HepG2 (cell line): ENCODE measurements at regions not wholly inside any gene's neighbourhood (a gene's known extent, or its start where the extent isn't known, plus 50 kb on each side); places are given as distances from the start of the nearest gene placed in this dataset.

ENCODE experiments used
- ATAC-seq: fragments of 200-7000 bp; cut with Tn5 transposase; 3 replicates; pipeline ENCODE4 v1.9.1; 2020; ENCODE audit warnings: mild to moderate bottlenecking, moderate library complexity
- BruUV-seq: library from RNA; stranded (reverse); fragments of 400-500 nt; replicated peaks from 2 replicates; lab custom pipeline; 2021; lab: Mats Ljungman, UMichigan
- CTCF ChIA-PET: fragments of 300-600 bp; formaldehyde crosslinking; extraction: SDS; loops from one replicate; lab custom pipeline; 2021; ENCODE audit warnings: low total read pairs, inconsistent platforms, low intra/inter-chr PET ratio; lab: Yijun Ruan, JAX
- POLR2A ChIA-PET: fragments of 350-600 bp; sonication (Branson Sonifier 250); formaldehyde crosslinking; loops from one replicate; lab custom pipeline; 2020; ENCODE audit warnings: antibody characterized with exemption, inconsistent platforms; lab: Yijun Ruan, JAX
- DNase-seq: peaks from one replicate; pipeline ENCODE4 v3.0.0-alpha.2; 2015; ENCODE audit warnings: low spot score
- FAIRE-seq: peaks from 3 replicates; lab custom pipeline; 2011; peaks lifted over from hg19 to GRCh38; lab: Jason Lieb, UNC
- H2AFZ ChIP-seq: one replicate; pipeline ENCODE4 v1.6.1; 2011; ENCODE audit warnings: low read length, inconsistent platforms
- H3K27ac ChIP-seq: fragments of 300-600 bp; 3 replicates; pipeline ENCODE4 v1.8.0; 2011; ENCODE audit warnings: mixed run types, mild to moderate bottlenecking, mixed read lengths, low read length, inconsistent platforms; ENCODE audit not compliant: insufficient read depth; ENCODE audit errors: extremely low read length
- H3K27me3 ChIP-seq, 2 experiments: fragments of 200-600 bp in 1 of 2; 2 replicates in 1 of 2; 3 replicates in 1 of 2; pipeline versions ENCODE4 v1.6.0 to v1.8.0; 2011; ENCODE audit warnings: low read length in 2 of 2, mild to moderate bottlenecking in 2 of 2, moderate library complexity in 2 of 2, inconsistent platforms in 1 of 2; ENCODE audit not compliant: insufficient read depth in 2 of 2, control insufficient read depth in 1 of 2
- H3K36me3 ChIP-seq, 2 experiments: fragments of 200-600 bp in 1 of 2; replicated peaks in 1 of 2; 2 replicates in 1 of 2; 3 replicates in 1 of 2; pipeline versions ENCODE4 v1.5.1 to v1.8.0; 2011; ENCODE audit warnings: low read length in 2 of 2, inconsistent platforms in 1 of 2; ENCODE audit not compliant: insufficient read depth in 2 of 2, control insufficient read depth in 1 of 2
- H3K4me1 ChIP-seq: 2 replicates; pipeline ENCODE4 v1.5.1; 2012; ENCODE audit warnings: low read length, inconsistent platforms; ENCODE audit not compliant: insufficient read depth
- H3K4me2 ChIP-seq: 2 replicates; pipeline ENCODE4 v1.6.0; 2011; ENCODE audit warnings: low read depth, low read length, inconsistent platforms
- H3K4me3 ChIP-seq, 3 experiments: fragments of 200-600 bp in 1 of 3; sonication (generic), shearing (Covaris generic) in 1 of 3; replicated peaks in 1 of 3; 2 replicates each; pipeline ENCODE4 v1.5.1; 2011 to 2016; ENCODE audit warnings: low read length in 3 of 3, inconsistent platforms in 2 of 3, low read depth in 2 of 3, mild to moderate bottlenecking in 2 of 3, control low read depth in 1 of 3, mixed read lengths in 1 of 3; ENCODE audit not compliant: insufficient read depth in 1 of 3
- H3K79me2 ChIP-seq: one replicate; pipeline ENCODE4 v1.6.1; 2011; ENCODE audit warnings: low read length, inconsistent platforms; ENCODE audit not compliant: insufficient read depth
- H3K9ac ChIP-seq: 2 replicates; pipeline ENCODE4 v1.6.0; 2011; ENCODE audit warnings: mild to moderate bottlenecking, low read depth, low read length, inconsistent platforms; ENCODE audit not compliant: insufficient read depth
- H3K9me3 ChIP-seq: 2 replicates; pipeline ENCODE4 v1.5.1; 2012; ENCODE audit warnings: mild to moderate bottlenecking, low read length
- H4K20me1 ChIP-seq: 2 replicates; pipeline ENCODE4 v1.6.0; 2011; ENCODE audit warnings: inconsistent platforms, mild to moderate bottlenecking, low read length, moderate library complexity; ENCODE audit not compliant: insufficient read depth
- MTA1 ChIP-seq: sonication (generic); formaldehyde crosslinking; IDR thresholded peaks from 2 replicates; pipeline ENCODE4 v1.4.0; 2020; ENCODE audit warnings: missing genetic modification reagents, mild to moderate bottlenecking, borderline replicate concordance
- NR3C1 ChIP-seq: sonication (generic); formaldehyde crosslinking; IDR thresholded peaks from 2 replicates; pipeline ENCODE4 v1.4.0; 2020; ENCODE audit warnings: missing genetic modification reagents
- RNF2 ChIP-seq: fragments of 450-650 bp; conservative IDR thresholded peaks from 2 replicates; pipeline ENCODE4 v1.6.1; 2016; ENCODE audit warnings: low read depth
- SATB2 ChIP-seq: sonication (generic); formaldehyde crosslinking; IDR thresholded peaks from 2 replicates; pipeline ENCODE4 v1.5.0; 2020; ENCODE audit warnings: missing genetic modification reagents
- SNAI1 ChIP-seq: sonication (generic); formaldehyde crosslinking; IDR thresholded peaks from 2 replicates; pipeline ENCODE4 v1.5.0; 2020; ENCODE audit warnings: mild to moderate bottlenecking, missing genetic modification reagents, borderline replicate concordance
- SNAPC2 ChIP-seq: sonication (generic); formaldehyde crosslinking; IDR thresholded peaks from 2 replicates; pipeline ENCODE4 v1.8.1; 2022; ENCODE audit warnings: mild to moderate bottlenecking, missing genetic modification reagents
- TCF7 ChIP-seq: sonication (generic); IDR thresholded peaks from 2 replicates; pipeline ENCODE4 v1.6.1; 2016; ENCODE audit warnings: antibody characterized with exemption, low read depth
- YEATS2 ChIP-seq: sonication (generic); formaldehyde crosslinking; IDR thresholded peaks from 2 replicates; pipeline ENCODE4 v1.4.0; 2020; ENCODE audit warnings: missing genetic modification reagents, borderline replicate concordance
- ZFAT ChIP-seq: sonication (generic); formaldehyde crosslinking; conservative IDR thresholded peaks from 2 replicates; pipeline ENCODE4 v1.8.1; 2023; ENCODE audit warnings: missing genetic modification reagents, inconsistent platforms
- ZNF367 ChIP-seq: sonication (generic); formaldehyde crosslinking; IDR thresholded peaks from 2 replicates; pipeline ENCODE4 v1.4.0; 2020; ENCODE audit warnings: missing genetic modification reagents, borderline replicate concordance
- ZNF383 ChIP-seq: sonication (generic); formaldehyde crosslinking; IDR thresholded peaks from 2 replicates; pipeline ENCODE4 v1.4.0; 2020; ENCODE audit warnings: missing genetic modification reagents, mild to moderate bottlenecking, borderline replicate concordance
- ZNF614 ChIP-seq: IDR thresholded peaks from 2 replicates; pipeline ENCODE4 v1.6.1; 2018; ENCODE audit warnings: missing biosample characterization, missing genetic modification reagents, inconsistent platforms, borderline replicate concordance
- ZNF629 ChIP-seq: sonication (generic); formaldehyde crosslinking; conservative IDR thresholded peaks from 2 replicates; pipeline ENCODE4 v1.5.0; 2020; ENCODE audit warnings: missing genetic modification reagents
- ZNF746 ChIP-seq: sonication (generic); formaldehyde crosslinking; IDR thresholded peaks from 2 replicates; pipeline ENCODE4 v1.8.0; 2022; ENCODE audit warnings: mild to moderate bottlenecking, missing genetic modification reagents
- ZNF761 ChIP-seq: sonication (generic); formaldehyde crosslinking; conservative IDR thresholded peaks from 2 replicates; pipeline ENCODE4 v1.4.0; 2020; ENCODE audit warnings: mild to moderate bottlenecking, missing genetic modification reagents
- WGBS: methylation state at CpG from one replicate; pipeline ENCODE4 v1.1.6; 2017; ENCODE audit warnings: low lambda C conversion rate; 5-methylcytosine and 5-hydroxymethylcytosine counted together
- in situ Hi-C: cut with HindIII; loops from 2 replicates; pipeline ENCODE4 v1.10.0; 2017; ENCODE audit warnings: low pct_unique_long_range_greater_than_20kb; ENCODE audit not compliant: extremely low pct_ligation_motif_present
- intact Hi-C: fragments of 100-400 bp; cut with micrococcal nuclease; formaldehyde crosslinking; loops from one replicate; pipeline ENCODE4 v1.10.0; 2022; ENCODE audit not compliant: unreplicated experiment
- TF ChIP-seq, protein P1 (sequence below): sonication (generic); formaldehyde crosslinking; IDR thresholded peaks from 2 replicates; pipeline ENCODE4 v1.4.0; 2020; ENCODE audit warnings: missing genetic modification reagents
- TF ChIP-seq, protein P2 (sequence below): IDR thresholded peaks from 2 replicates; pipeline ENCODE4 v1.6.1; 2016; ENCODE audit warnings: missing biosample characterization, missing genetic modification reagents, low read depth
- TF ChIP-seq, protein P3 (sequence below): sonication (generic); formaldehyde crosslinking; IDR thresholded peaks from 2 replicates; pipeline ENCODE4 v1.9.0; 2022; ENCODE audit warnings: low read depth, missing genetic modification reagents

DNA sequence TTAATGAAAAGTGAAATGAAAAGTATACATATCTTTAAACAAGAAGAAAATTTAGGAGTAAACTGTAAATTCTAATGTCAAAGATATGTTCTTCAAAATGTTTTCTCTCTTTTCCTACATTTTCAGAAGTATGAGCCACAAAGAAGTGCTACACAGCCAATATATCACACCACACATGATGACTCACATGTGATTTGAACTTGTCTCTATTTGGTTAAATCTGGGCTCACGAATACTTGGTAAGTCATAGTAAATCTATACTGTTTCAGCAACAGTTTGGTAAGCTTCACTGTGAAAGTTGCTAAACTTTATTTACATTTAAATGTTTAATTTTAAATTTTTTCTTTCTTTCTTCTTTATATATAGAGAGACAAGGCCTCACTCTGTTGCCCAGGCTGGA is 380.6 kb upstream of the IGFBP3 start:
- no peak overlapping the region for H3K27ac ChIP-seq

DNA sequence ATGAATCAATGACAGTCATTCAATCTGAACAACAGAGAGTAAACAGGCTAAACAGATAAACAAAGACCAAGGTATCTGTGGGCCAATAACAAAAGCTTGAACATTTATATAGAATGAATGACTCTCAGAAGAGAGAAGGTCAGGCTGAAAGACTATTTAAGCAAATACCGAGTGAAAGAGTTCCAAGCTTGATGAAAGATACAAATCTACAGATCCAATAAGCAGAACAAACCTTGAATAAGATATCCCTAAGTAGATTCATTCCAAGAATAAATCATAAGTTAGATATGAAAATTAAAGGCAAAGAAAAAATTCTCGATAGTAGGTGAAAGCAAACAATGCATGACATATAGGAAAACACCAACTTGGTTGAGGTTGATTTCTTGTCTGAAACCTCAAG is 376.4 kb upstream of the IGFBP3 start:
- no peak for DNase-seq
- no TSS peak for BruUV-seq
- Histone ChIP-seq H3K27me3 (no peaks in the 10 kb centered on the region), H3K9ac (no peak overlapping the region), H3K9me3 (no peaks in the 10 kb centered on the region), H3K27ac (no peak overlapping the region), H2AFZ (no peak overlapping the region), H3K4me2 (no peak overlapping the region), H3K36me3 (no peaks in the 10 kb centered on the region), H3K4me1 (no peaks in the 10 kb centered on the region), H3K79me2 (no peaks in the 10 kb centered on the region), H3K4me3 (no peak overlapping the region), H4K20me1 (no peaks in the 10 kb centered on the region)
- ATAC-seq: no peak
- ChIA-PET CTCF (no interaction called here), POLR2A (no interaction called here)
- 6% methylated on average over 2 of the region's 2 CpGs for WGBS
- no peak for FAIRE-seq
- intact Hi-C loops: no loop called here
- in situ Hi-C loops: no loop called here
- TF ChIP-seq, protein P1, sequence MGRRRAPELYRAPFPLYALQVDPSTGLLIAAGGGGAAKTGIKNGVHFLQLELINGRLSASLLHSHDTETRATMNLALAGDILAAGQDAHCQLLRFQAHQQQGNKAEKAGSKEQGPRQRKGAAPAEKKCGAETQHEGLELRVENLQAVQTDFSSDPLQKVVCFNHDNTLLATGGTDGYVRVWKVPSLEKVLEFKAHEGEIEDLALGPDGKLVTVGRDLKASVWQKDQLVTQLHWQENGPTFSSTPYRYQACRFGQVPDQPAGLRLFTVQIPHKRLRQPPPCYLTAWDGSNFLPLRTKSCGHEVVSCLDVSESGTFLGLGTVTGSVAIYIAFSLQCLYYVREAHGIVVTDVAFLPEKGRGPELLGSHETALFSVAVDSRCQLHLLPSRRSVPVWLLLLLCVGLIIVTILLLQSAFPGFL (CRISPR knock-in tag): no peak
- TF ChIP-seq, protein P2, sequence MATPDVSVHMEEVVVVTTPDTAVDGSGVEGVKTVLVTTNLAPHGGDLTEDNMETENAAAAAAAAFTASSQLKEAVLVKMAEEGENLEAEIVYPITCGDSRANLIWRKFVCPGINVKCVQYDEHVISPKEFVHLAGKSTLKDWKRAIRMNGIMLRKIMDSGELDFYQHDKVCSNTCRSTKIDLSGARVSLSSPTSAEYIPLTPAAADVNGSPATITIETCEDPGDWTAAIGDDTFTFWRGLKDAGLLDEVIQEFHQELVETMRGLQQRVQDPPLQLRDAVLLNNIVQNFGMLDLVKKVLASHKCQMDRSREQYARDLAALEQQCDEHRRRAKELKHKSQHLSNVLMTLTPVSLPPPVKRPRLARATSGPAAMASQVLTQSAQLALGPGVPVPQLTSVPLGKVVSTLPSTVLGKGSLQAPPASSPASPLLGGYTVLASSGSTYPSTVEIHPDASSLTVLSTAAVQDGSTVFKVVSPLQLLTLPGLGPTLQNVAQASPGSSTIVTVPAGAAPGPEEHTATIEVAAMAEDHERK (CRISPR knock-in tag): no peak
- TF ChIP-seq TCF7 (no peak), ZNF761 (CRISPR knock-in tag) (no peak), ZNF746 (CRISPR knock-in tag) (no peak), ZNF367 (no peak), ZNF614 (CRISPR knock-in tag) (no peak), ZNF383 (no peak), ZFAT (CRISPR knock-in tag) (no peak), SNAPC2 (CRISPR knock-in tag) (no peak)
- TF ChIP-seq, protein P3, sequence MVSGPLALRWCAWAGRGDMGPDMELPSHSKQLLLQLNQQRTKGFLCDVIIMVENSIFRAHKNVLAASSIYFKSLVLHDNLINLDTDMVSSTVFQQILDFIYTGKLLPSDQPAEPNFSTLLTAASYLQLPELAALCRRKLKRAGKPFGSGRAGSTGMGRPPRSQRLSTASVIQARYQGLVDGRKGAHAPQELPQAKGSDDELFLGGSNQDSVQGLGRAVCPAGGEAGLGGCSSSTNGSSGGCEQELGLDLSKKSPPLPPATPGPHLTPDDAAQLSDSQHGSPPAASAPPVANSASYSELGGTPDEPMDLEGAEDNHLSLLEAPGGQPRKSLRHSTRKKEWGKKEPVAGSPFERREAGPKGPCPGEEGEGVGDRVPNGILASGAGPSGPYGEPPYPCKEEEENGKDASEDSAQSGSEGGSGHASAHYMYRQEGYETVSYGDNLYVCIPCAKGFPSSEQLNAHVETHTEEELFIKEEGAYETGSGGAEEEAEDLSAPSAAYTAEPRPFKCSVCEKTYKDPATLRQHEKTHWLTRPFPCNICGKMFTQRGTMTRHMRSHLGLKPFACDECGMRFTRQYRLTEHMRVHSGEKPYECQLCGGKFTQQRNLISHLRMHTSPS (CRISPR knock-in tag): no peak

More for the DNA sequence above, 380.6 kb upstream of the IGFBP3 start:
- BruUV-seq: no TSS peak
- no peaks in the 10 kb centered on the region for H3K4me1 ChIP-seq
- H2AFZ ChIP-seq: no peak overlapping the region
- H3K36me3 ChIP-seq: no peaks in the 10 kb centered on the region
- TF ChIP-seq SATB2 (no peak), NR3C1 (CRISPR knock-in tag) (no peak), YEATS2 (CRISPR knock-in tag) (no peak), SNAI1 (CRISPR knock-in tag) (no peak), MTA1 (CRISPR knock-in tag) (no peak), RNF2 (no peak), ZNF629 (CRISPR knock-in tag) (no peak)
- ATAC-seq: no peak
- ChIA-PET CTCF (no interaction called here), POLR2A (no interaction called here)
- H3K9me3 ChIP-seq: no peaks in the 10 kb centered on the region
- H3K4me3 ChIP-seq: no peak overlapping the region
- no peaks in the 10 kb centered on the region for H4K20me1 ChIP-seq
- H3K79me2 ChIP-seq: no peaks in the 10 kb centered on the region
- no peak for DNase-seq
- H3K9ac ChIP-seq: no peak overlapping the region
- no peak for FAIRE-seq
- WGBS: 7% methylated on average over 1 of the region's 1 CpG
- no peaks in the 10 kb centered on the region for H3K27me3 ChIP-seq
- intact Hi-C loops (no loop called here), in situ Hi-C loops (no loop called here)
- H3K4me2 ChIP-seq: no peak overlapping the region
